GM12872 (cell line): ENCODE measurements at regions not wholly inside any gene's neighbourhood (a gene's known extent, or its start where the extent isn't known, plus 50 kb on each side); places are given as distances from the start of the nearest gene placed in this dataset.

Experiments used
- CTCF ChIP-seq: IDR thresholded peaks from 3 replicates; pipeline ENCODE4 v1.5.1; 2011; ENCODE audit warnings: low read depth, mild to moderate bottlenecking, low read length, moderate library complexity; ENCODE audit not compliant: insufficient read depth

- no peak for TF ChIP-seq CTCF
These were observed 375.5 kb downstream of the PAX1 start for GRCh38 chr20:22080985-22081384.

- no peak for TF ChIP-seq CTCF
These were observed 369.2 kb downstream of the PAX1 start for GRCh38 chr20:22074635-22075034.

- no peak for TF ChIP-seq CTCF
These were observed 366.4 kb downstream of the PAX1 start for GRCh38 chr20:22071841-22072240.

- TF ChIP-seq CTCF = no peak
These were observed 365.2 kb downstream of the PAX1 start for GRCh38 chr20:22070610-22071058.

- no peak for TF ChIP-seq CTCF
These were observed 358.3 kb downstream of the PAX1 start for GRCh38 chr20:22063753-22064152.

GRCh38 chr20:22062874-22063273 is 357.4 kb downstream of the PAX1 start:
- TF ChIP-seq CTCF = no peak

GRCh38 chr20:22060610-22061009 is 355.1 kb downstream of the PAX1 start:
- TF ChIP-seq CTCF = no peak

- no peak for TF ChIP-seq CTCF
These were observed 353.3 kb downstream of the PAX1 start for GRCh38 chr20:22058746-22059145.
